GM23338 (cell line): ENCODE measurements at regions not wholly inside any gene's neighbourhood (a gene's known extent, or its start where the extent isn't known, plus 50 kb on each side); places are given as distances from the start of the nearest gene placed in this dataset.

Experiments
- ATAC-seq: fragments of 200-7000 bp; cut with Tn5 transposase; 3 replicates; pipeline ENCODE4 v1.9.1; 2020
- DNase-seq: peaks from one replicate; pipeline ENCODE4 v3.0.0-alpha.2; 2015; ENCODE audit warnings: low spot score
- H2AFZ ChIP-seq: fragments of 200-600 bp; sonication (generic); 2 replicates; pipeline ENCODE4 v1.8.0; 2016; ENCODE audit warnings: antibody characterized with exemption, mild to moderate bottlenecking, moderate library complexity
- H3F3A ChIP-seq: fragments of 200-600 bp; sonication (generic); replicated peaks from 2 replicates; pipeline ENCODE4 v1.8.0; 2017; ENCODE audit warnings: antibody characterized with exemption, mixed run types, low read depth
- H3K27ac ChIP-seq: fragments of 200-600 bp; sonication (generic); 2 replicates; pipeline ENCODE4 v1.6.1; 2016; ENCODE audit warnings: low read depth
- H3K27me3 ChIP-seq: fragments of 200-600 bp; sonication (generic); 2 replicates; pipeline ENCODE4 v1.8.0; 2016; ENCODE audit warnings: mild to moderate bottlenecking, mixed run types, moderate library complexity; ENCODE audit not compliant: insufficient read depth
- H3K36me3 ChIP-seq: fragments of 200-600 bp; sonication (generic); 2 replicates; pipeline ENCODE4 v1.8.0; 2016; ENCODE audit warnings: mild to moderate bottlenecking; ENCODE audit not compliant: insufficient read depth
- H3K4me1 ChIP-seq: fragments of 200-600 bp; sonication (generic); 2 replicates; pipeline ENCODE4 v1.8.0; 2016; ENCODE audit warnings: mild to moderate bottlenecking, moderate library complexity; ENCODE audit not compliant: insufficient read depth
- H3K4me2 ChIP-seq: fragments of 200-600 bp; sonication (generic); 2 replicates; pipeline ENCODE4 v1.7.1; 2017; ENCODE audit warnings: mixed run types
- H3K4me3 ChIP-seq: fragments of 200-600 bp; sonication (generic); 2 replicates; pipeline ENCODE4 v1.6.1; 2016; ENCODE audit warnings: mixed run types
- H3K79me2 ChIP-seq: fragments of 200-600 bp; sonication (generic); replicated peaks from 2 replicates; pipeline ENCODE4 v1.8.0; 2017; ENCODE audit warnings: mild to moderate bottlenecking; ENCODE audit not compliant: insufficient read depth
- H3K9me2 ChIP-seq: fragments of 200-600 bp; sonication (generic); 2 replicates; pipeline ENCODE4 v1.8.0; 2017; ENCODE audit not compliant: insufficient read depth
- H4K20me1 ChIP-seq: fragments of 200-600 bp; sonication (generic); replicated peaks from 2 replicates; pipeline ENCODE4 v1.8.0; 2017; ENCODE audit warnings: mild to moderate bottlenecking; ENCODE audit not compliant: insufficient read depth
- H3K27ac Mint-ChIP-seq: 2 replicates; pipeline ENCODE4 v1.8.0; 2020; ENCODE audit warnings: inconsistent platforms, mild to moderate bottlenecking, moderate library complexity, mixed read lengths
- H3K27me3 Mint-ChIP-seq: 3 replicates; pipeline ENCODE4 v1.8.0; 2022; ENCODE audit warnings: low read depth, mild to moderate bottlenecking, moderate library complexity, mixed read lengths, inconsistent platforms; ENCODE audit not compliant: insufficient read depth, poor library complexity
- H3K36me3 Mint-ChIP-seq: 3 replicates; pipeline ENCODE4 v1.8.0; 2021; ENCODE audit warnings: low read depth, mild to moderate bottlenecking, inconsistent platforms, moderate library complexity, mixed read lengths
- H3K4me1 Mint-ChIP-seq: 3 replicates; pipeline ENCODE4 v1.8.0; 2020; ENCODE audit warnings: mild to moderate bottlenecking, inconsistent platforms, mixed read lengths
- H3K4me3 Mint-ChIP-seq: 3 replicates; pipeline ENCODE4 v1.8.0; 2021; ENCODE audit warnings: moderate library complexity, mild to moderate bottlenecking, inconsistent platforms, mixed read lengths
- H3K9me3 Mint-ChIP-seq: 3 replicates; pipeline ENCODE4 v1.8.0; 2020; ENCODE audit warnings: moderate library complexity, mild to moderate bottlenecking, inconsistent platforms, mixed read lengths
- CREB1 ChIP-seq: fragments of 250-450 bp; sonication (Bioruptor Pico); IDR thresholded peaks from 2 replicates; pipeline ENCODE4 v1.5.0; 2020; ENCODE audit warnings: low read depth, mild to moderate bottlenecking, moderate library complexity
- CTCF ChIP-seq, 2 experiments: fragments of 200-600 bp in 1 of 2; sonication (generic) in 1 of 2; conservative IDR thresholded peaks; 2 replicates each; pipeline versions ENCODE4 v1.5.1 to v1.6.1; 2016 to 2017; ENCODE audit warnings: antibody characterized with exemption in 2 of 2, low read depth in 2 of 2, mild to moderate bottlenecking in 2 of 2, moderate library complexity in 1 of 2
- ETS1 ChIP-seq: IDR thresholded peaks from 2 replicates; pipeline ENCODE4 v1.6.1; 2016; ENCODE audit warnings: antibody characterized with exemption
- EZH2 ChIP-seq: fragments of 200-600 bp; sonication (generic); IDR thresholded peaks from one replicate; pipeline ENCODE4 v1.8.0; 2017; ENCODE audit warnings: antibody characterized with exemption, mild to moderate bottlenecking, low read depth; ENCODE audit not compliant: unreplicated experiment
- EZH2phosphoT487 ChIP-seq: fragments of 200-600 bp; sonication (generic); IDR thresholded peaks from one replicate; pipeline ENCODE4 v1.8.1; 2018; ENCODE audit warnings: antibody characterized with exemption; ENCODE audit not compliant: unreplicated experiment
- JUNB ChIP-seq: IDR thresholded peaks from one replicate; pipeline ENCODE4 v1.6.1; 2016; ENCODE audit warnings: antibody characterized with exemption; ENCODE audit not compliant: unreplicated experiment
- NANOG ChIP-seq: IDR thresholded peaks from 2 replicates; pipeline ENCODE4 v1.6.1; 2016; ENCODE audit warnings: antibody characterized with exemption, borderline replicate concordance
- POLR2AphosphoS5 ChIP-seq: IDR thresholded peaks from 2 replicates; pipeline ENCODE4 v1.6.1; 2016; ENCODE audit warnings: antibody characterized with exemption, low read depth
- REST ChIP-seq: IDR thresholded peaks from one replicate; pipeline ENCODE4 v1.6.1; 2018; ENCODE audit warnings: antibody characterized with exemption; ENCODE audit not compliant: unreplicated experiment
- STAT1 ChIP-seq: IDR thresholded peaks from one replicate; pipeline ENCODE4 v1.6.1; 2016; ENCODE audit warnings: antibody characterized with exemption; ENCODE audit not compliant: unreplicated experiment
- ZNF114 ChIP-seq: fragments of 250-450 bp; sonication (Bioruptor Pico); IDR thresholded peaks from 2 replicates; pipeline ENCODE4 v1.5.0; 2020; ENCODE audit warnings: mild to moderate bottlenecking, moderate library complexity

- TF ChIP-seq REST (no peak), ZNF114 (CRISPR knock-in tag) (no peak), STAT1 (no peak), EZH2 (no peak), EZH2phosphoT487 (no peak), POLR2AphosphoS5 (no peak), ETS1 (no peak), CREB1 (CRISPR knock-in tag) (no peak)
Observed at GRCh38 chr2:238694136-238694755, 153.6 kb upstream of the TWIST2 start (continued).

GRCh38 chr2:238694922-238695321 is 153.0 kb upstream of the TWIST2 start:
- ATAC-seq, result no peak
- H3K79me2 ChIP-seq, result no peaks in the 10 kb centered on the region
- H3K9me2 ChIP-seq, result no peaks in the 10 kb centered on the region
- no peaks in the 10 kb centered on the region for H4K20me1 ChIP-seq
- no peak for DNase-seq
- Mint-ChIP-seq H3K36me3 (no peaks in the 10 kb centered on the region; the same call in 2 of the 3 replicates), H3K4me1 (no peaks in the 10 kb centered on the region), H3K27ac (no peak overlapping the region), H3K9me3 (no peaks in the 10 kb centered on the region), H3K4me3 (no peak overlapping the region), H3K27me3 (no peaks in the 10 kb centered on the region)
- no peaks in the 10 kb centered on the region for H3F3A ChIP-seq
- no peaks in the 10 kb centered on the region for H3K27me3 ChIP-seq
- H3K36me3 ChIP-seq, result no peaks in the 10 kb centered on the region
- no peaks in the 10 kb centered on the region for H3K4me1 ChIP-seq
- no peak overlapping the region for H3K27ac ChIP-seq
- H3K4me3 ChIP-seq, result no peak overlapping the region
- no peak overlapping the region for H3K4me2 ChIP-seq
- H2AFZ ChIP-seq, result no peak overlapping the region
- TF ChIP-seq NANOG, result no peak
- no peak for TF ChIP-seq POLR2AphosphoS5
- TF ChIP-seq EZH2phosphoT487, result no peak
- TF ChIP-seq CTCF (conservative IDR thresholded peaks at IDR 0.05; ENCODE audit: low read depth in 2 of 2), result no peak
- TF ChIP-seq JUNB, result no peak
- no peak for TF ChIP-seq STAT1
- no peak for TF ChIP-seq REST
- TF ChIP-seq ZNF114 (CRISPR knock-in tag), result no peak
